GM12878 (cell line): ENCODE measurements at regions not wholly inside any gene's neighbourhood (a gene's known extent, or its start where the extent isn't known, plus 50 kb on each side); places are given as distances from the start of the nearest gene placed in this dataset.
"Not testable (repeated sequence)": the region's sequence is repeated elsewhere in the genome, so short reads cannot be mapped to it uniquely, and the experiment has no call there.

Experiments used
- CHD2 ChIP-seq: IDR thresholded peaks from 2 replicates; pipeline ENCODE4 v1.6.1; 2011; ENCODE audit warnings: low read depth, low read length, improper control_type of control experiment, borderline replicate concordance
- EZH2 ChIP-seq: IDR thresholded peaks from 2 replicates; pipeline ENCODE4 v1.6.1; 2012; ENCODE audit warnings: low read depth, mild to moderate bottlenecking, control low read depth, inconsistent platforms, low read length, borderline replicate concordance; ENCODE audit not compliant: control insufficient read depth
- KDM1A ChIP-seq: fragments of 200-600 bp; sonication (generic); IDR thresholded peaks from 2 replicates; pipeline ENCODE4 v1.6.1; 2016; ENCODE audit warnings: borderline replicate concordance
- LARP7 ChIP-seq: fragments of 450-650 bp; IDR thresholded peaks from 2 replicates; pipeline ENCODE4 v1.6.1; 2017; ENCODE audit warnings: mild to moderate bottlenecking
- NRF1 ChIP-seq: conservative IDR thresholded peaks from 2 replicates; pipeline ENCODE4 v1.6.1; 2011; ENCODE audit warnings: mild to moderate bottlenecking, low read depth, low read length, improper control_type of control experiment
- POLR2A ChIP-seq: IDR thresholded peaks from 2 replicates; pipeline ENCODE4 v1.6.1; 2011; ENCODE audit warnings: low read depth, mild to moderate bottlenecking, low read length
- RAD21 ChIP-seq: IDR thresholded peaks from 2 replicates; pipeline ENCODE4 v1.6.1; 2011; ENCODE audit warnings: mild to moderate bottlenecking, low read depth, low read length, moderate library complexity; ENCODE audit not compliant: insufficient read depth
- YBX1 ChIP-seq: fragments of 450-650 bp; IDR thresholded peaks from 2 replicates; pipeline ENCODE4 v1.6.1; 2016; ENCODE audit warnings: antibody characterized with exemption
- ZNF217 ChIP-seq: fragments of 450-650 bp; IDR thresholded peaks from 2 replicates; pipeline ENCODE4 v1.6.1; 2017; ENCODE audit warnings: antibody characterized with exemption, mild to moderate bottlenecking
- ZNF24 ChIP-seq: fragments of 450-650 bp; IDR thresholded peaks from 2 replicates; pipeline ENCODE4 v1.6.1; 2017; ENCODE audit warnings: antibody characterized with exemption, mild to moderate bottlenecking
- TF ChIP-seq, protein P1 (sequence below): IDR thresholded peaks from 2 replicates; pipeline ENCODE4 v1.6.1; 2012; ENCODE audit warnings: low read length, inconsistent platforms
- TF ChIP-seq, protein P2 (sequence below), 3 experiments: IDR thresholded peaks in 2 of 3; conservative IDR thresholded peaks in 1 of 3; 2 replicates each; pipeline ENCODE4 v1.5.1; 2011; ENCODE audit warnings: low read depth in 3 of 3, low read length in 3 of 3, mild to moderate bottlenecking in 3 of 3, control low read depth in 2 of 3, moderate library complexity in 2 of 3, inconsistent platforms in 1 of 3, mixed read lengths in 1 of 3; ENCODE audit not compliant: control insufficient read depth in 2 of 3, insufficient read depth in 1 of 3; ENCODE audit errors: extremely low read depth in 1 of 3
- TF ChIP-seq, protein P3 (sequence below): fragments of 150-350 bp; IDR thresholded peaks from 2 replicates; pipeline ENCODE4 v1.6.1; 2016; ENCODE audit warnings: low read depth, low read length

DNA sequence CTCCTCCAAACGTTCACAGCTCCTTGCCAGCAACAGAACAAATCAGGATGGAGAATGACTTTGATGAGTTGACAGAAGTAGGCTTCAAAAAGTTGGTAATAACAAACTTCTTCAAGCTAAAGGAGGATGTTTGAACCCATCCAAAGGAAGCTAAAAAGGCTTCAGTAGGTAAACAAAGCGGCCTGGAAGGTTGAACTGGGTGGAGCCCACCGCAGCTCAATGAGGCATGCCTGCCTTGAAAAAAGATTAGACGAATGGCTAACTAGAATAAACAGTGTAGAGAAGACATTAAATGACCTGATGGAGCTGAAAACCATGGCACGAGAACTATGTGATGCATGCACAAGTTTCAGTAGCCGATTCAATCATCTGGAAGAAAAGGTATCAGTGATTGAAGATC lies 1369.0 kb upstream of the SORCS1 start:
- not testable (repeated sequence) for TF ChIP-seq POLR2A, NRF1, RAD21, YBX1, EZH2, CHD2, KDM1A, ZNF24, ZNF217, LARP7
- TF ChIP-seq, protein P1, sequence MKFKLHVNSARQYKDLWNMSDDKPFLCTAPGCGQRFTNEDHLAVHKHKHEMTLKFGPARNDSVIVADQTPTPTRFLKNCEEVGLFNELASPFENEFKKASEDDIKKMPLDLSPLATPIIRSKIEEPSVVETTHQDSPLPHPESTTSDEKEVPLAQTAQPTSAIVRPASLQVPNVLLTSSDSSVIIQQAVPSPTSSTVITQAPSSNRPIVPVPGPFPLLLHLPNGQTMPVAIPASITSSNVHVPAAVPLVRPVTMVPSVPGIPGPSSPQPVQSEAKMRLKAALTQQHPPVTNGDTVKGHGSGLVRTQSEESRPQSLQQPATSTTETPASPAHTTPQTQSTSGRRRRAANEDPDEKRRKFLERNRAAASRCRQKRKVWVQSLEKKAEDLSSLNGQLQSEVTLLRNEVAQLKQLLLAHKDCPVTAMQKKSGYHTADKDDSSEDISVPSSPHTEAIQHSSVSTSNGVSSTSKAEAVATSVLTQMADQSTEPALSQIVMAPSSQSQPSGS, result not testable (repeated sequence)
- TF ChIP-seq, protein P2, sequence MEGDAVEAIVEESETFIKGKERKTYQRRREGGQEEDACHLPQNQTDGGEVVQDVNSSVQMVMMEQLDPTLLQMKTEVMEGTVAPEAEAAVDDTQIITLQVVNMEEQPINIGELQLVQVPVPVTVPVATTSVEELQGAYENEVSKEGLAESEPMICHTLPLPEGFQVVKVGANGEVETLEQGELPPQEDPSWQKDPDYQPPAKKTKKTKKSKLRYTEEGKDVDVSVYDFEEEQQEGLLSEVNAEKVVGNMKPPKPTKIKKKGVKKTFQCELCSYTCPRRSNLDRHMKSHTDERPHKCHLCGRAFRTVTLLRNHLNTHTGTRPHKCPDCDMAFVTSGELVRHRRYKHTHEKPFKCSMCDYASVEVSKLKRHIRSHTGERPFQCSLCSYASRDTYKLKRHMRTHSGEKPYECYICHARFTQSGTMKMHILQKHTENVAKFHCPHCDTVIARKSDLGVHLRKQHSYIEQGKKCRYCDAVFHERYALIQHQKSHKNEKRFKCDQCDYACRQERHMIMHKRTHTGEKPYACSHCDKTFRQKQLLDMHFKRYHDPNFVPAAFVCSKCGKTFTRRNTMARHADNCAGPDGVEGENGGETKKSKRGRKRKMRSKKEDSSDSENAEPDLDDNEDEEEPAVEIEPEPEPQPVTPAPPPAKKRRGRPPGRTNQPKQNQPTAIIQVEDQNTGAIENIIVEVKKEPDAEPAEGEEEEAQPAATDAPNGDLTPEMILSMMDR (IDR thresholded peaks at IDR 0.05 in 2 of 3, conservative IDR thresholded peaks at IDR 0.05 in 1 of 3; ENCODE audit: control insufficient read depth in 2 of 3, extremely low read depth in 1 of 3, insufficient read depth in 1 of 3, low read depth in 3 of 3, low read length in 3 of 3), result not testable (repeated sequence)
- TF ChIP-seq, protein P3, sequence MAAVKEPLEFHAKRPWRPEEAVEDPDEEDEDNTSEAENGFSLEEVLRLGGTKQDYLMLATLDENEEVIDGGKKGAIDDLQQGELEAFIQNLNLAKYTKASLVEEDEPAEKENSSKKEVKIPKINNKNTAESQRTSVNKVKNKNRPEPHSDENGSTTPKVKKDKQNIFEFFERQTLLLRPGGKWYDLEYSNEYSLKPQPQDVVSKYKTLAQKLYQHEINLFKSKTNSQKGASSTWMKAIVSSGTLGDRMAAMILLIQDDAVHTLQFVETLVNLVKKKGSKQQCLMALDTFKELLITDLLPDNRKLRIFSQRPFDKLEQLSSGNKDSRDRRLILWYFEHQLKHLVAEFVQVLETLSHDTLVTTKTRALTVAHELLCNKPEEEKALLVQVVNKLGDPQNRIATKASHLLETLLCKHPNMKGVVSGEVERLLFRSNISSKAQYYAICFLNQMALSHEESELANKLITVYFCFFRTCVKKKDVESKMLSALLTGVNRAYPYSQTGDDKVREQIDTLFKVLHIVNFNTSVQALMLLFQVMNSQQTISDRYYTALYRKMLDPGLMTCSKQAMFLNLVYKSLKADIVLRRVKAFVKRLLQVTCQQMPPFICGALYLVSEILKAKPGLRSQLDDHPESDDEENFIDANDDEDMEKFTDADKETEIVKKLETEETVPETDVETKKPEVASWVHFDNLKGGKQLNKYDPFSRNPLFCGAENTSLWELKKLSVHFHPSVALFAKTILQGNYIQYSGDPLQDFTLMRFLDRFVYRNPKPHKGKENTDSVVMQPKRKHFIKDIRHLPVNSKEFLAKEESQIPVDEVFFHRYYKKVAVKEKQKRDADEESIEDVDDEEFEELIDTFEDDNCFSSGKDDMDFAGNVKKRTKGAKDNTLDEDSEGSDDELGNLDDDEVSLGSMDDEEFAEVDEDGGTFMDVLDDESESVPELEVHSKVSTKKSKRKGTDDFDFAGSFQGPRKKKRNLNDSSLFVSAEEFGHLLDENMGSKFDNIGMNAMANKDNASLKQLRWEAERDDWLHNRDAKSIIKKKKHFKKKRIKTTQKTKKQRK, result not testable (repeated sequence)
